Adrenal gland (tissue), 5 donors: ENCODE measurements at regions not wholly inside any gene's neighbourhood (a gene's known extent, or its start where the extent isn't known, plus 50 kb on each side); places are given as distances from the start of the nearest gene placed in this dataset.

ENCODE experiments used
- POLR2A ChIP-seq, 2 donors: fragments of 450-650 bp; IDR thresholded peaks; one replicate each; pipeline ENCODE4 v1.6.1; 2017; ENCODE audit warnings: antibody characterized with exemption in 2 of 2, mild to moderate bottlenecking in 2 of 2, moderate library complexity in 1 of 2
- TF ChIP-seq, protein P1 (sequence below), 6 experiments: fragments of 450-650 bp in 4 of 6; fragments of 200-600 bp in 2 of 6; sonication (generic) in 1 of 6; IDR thresholded peaks; 1 replicate in 5 of 6; 2 replicates in 1 of 6; pipeline versions ENCODE4 v1.5.1 to v1.8.0; 2016 to 2021; ENCODE audit warnings: antibody characterized with exemption in 6 of 6, mild to moderate bottlenecking in 2 of 6, moderate library complexity in 1 of 6
- donor health status: DM: no; HTN: no; CAD: no.

GRCh38 chr2:107502539-107502938, 324.2 kb upstream of the RGPD4 start:
- TF ChIP-seq, protein P1, sequence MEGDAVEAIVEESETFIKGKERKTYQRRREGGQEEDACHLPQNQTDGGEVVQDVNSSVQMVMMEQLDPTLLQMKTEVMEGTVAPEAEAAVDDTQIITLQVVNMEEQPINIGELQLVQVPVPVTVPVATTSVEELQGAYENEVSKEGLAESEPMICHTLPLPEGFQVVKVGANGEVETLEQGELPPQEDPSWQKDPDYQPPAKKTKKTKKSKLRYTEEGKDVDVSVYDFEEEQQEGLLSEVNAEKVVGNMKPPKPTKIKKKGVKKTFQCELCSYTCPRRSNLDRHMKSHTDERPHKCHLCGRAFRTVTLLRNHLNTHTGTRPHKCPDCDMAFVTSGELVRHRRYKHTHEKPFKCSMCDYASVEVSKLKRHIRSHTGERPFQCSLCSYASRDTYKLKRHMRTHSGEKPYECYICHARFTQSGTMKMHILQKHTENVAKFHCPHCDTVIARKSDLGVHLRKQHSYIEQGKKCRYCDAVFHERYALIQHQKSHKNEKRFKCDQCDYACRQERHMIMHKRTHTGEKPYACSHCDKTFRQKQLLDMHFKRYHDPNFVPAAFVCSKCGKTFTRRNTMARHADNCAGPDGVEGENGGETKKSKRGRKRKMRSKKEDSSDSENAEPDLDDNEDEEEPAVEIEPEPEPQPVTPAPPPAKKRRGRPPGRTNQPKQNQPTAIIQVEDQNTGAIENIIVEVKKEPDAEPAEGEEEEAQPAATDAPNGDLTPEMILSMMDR (IDR thresholded peaks at IDR 0.05): no peak
- no peak for TF ChIP-seq POLR2A (IDR thresholded peaks at IDR 0.05)
